ENCODE measurements at regions not wholly inside any gene's neighbourhood (a gene's known extent, or its start where the extent isn't known, plus 50 kb on each side); places are given as distances from the start of the nearest gene placed in this dataset.

GRCh38 chr3:187823746-187824145 is 78.5 kb upstream of the BCL6 start:
- no peak for DNase-seq

- no peak for DNase-seq
Observed at GRCh38 chr3:187827723-187828122, 82.5 kb upstream of the BCL6 start.

GRCh38 chr3:187828579-187829452 is 83.5 kb upstream of the BCL6 start:
- DNase-seq = no peak

- no peak for DNase-seq
Observed at GRCh38 chr3:187830181-187830580, 84.9 kb upstream of the BCL6 start.

- DNase-seq = no peak
Observed at GRCh38 chr3:187831125-187832051, 86.1 kb upstream of the BCL6 start.

GRCh38 chr3:187832202-187832601 is 86.9 kb upstream of the BCL6 start:
- no peak for DNase-seq

GRCh38 chr3:187833375-187833774 is 88.1 kb upstream of the BCL6 start:
- no peak for DNase-seq

- no peak for DNase-seq
Observed at GRCh38 chr3:187833799-187834578, 88.7 kb upstream of the BCL6 start.

- no peak for DNase-seq
Observed at GRCh38 chr3:187836823-187837770, 91.8 kb upstream of the BCL6 start.

- DNase-seq = no peak
Observed at GRCh38 chr3:187838016-187838540, 92.8 kb upstream of the BCL6 start.

GRCh38 chr3:187839422-187839821 is 94.2 kb upstream of the BCL6 start:
- DNase-seq = no peak

- no peak for DNase-seq
Observed at GRCh38 chr3:187840856-187841255, 95.6 kb upstream of the BCL6 start.

GRCh38 chr3:187841560-187841959 is 96.3 kb upstream of the BCL6 start:
- DNase-seq = no peak

- no peak for DNase-seq
Observed at GRCh38 chr3:187843654-187844053, 98.4 kb upstream of the BCL6 start.

GRCh38 chr3:187844708-187845107 is 99.4 kb upstream of the BCL6 start:
- no peak for DNase-seq

- no peak for DNase-seq
Observed at GRCh38 chr3:187845826-187846225, 100.6 kb upstream of the BCL6 start.

GRCh38 chr3:187848401-187848800 is 103.1 kb upstream of the BCL6 start:
- DNase-seq = no peak

GRCh38 chr3:187849016-187849654 is 103.9 kb upstream of the BCL6 start:
- no peak for DNase-seq

GRCh38 chr3:187850258-187850921 is 105.1 kb upstream of the BCL6 start:
- no peak for DNase-seq

All from GOT3 (cell line).